GM19468 (cell line): ENCODE measurements at regions not wholly inside any gene's neighbourhood (a gene's known extent, or its start where the extent isn't known, plus 50 kb on each side); places are given as distances from the start of the nearest gene placed in this dataset.

Source experiments
- ATAC-seq: cut with Tn5 transposase; IDR thresholded peaks from one replicate; pipeline ENCODE4 v1.9.1; 2021; ENCODE audit warnings: mild to moderate bottlenecking, moderate library complexity, moderate number of reproducible peaks; ENCODE audit not compliant: unreplicated experiment; ENCODE audit errors: extremely low read depth

DNA sequence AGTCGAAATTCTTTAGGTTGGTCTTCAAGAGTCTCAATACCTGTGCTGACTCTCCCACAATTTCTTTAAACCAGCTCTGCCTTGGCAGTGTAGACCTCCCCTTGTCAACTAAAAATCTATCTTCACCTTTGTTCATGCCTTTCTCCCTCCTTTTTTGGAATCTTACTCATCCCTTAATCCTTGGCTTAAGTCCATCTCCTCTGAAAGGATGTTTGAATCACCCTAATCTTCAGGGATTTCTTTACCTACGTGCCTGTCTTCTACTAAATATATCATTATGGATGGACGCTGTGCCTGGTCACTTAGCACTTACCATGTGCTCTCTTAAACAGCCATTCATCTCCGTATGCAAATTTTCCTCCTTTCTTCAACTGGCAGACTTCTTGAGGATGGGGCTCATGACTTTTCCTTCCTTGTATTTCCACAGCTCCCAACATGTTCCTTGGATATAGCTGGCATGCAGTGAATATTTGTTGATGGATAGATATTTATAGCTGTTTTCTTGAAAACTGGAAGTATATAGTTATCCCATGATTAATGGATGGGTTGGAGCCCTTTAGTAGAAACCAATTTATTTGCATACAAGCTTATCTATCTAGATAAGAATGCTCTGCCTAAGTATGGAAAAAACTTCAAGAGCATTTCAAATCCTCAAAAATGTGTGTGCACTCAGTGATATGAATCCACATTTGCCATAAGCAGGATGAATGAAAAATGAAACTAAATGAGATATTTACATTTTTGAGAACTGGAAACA lies 166.6 kb downstream of the SPRY1 start:
- ATAC-seq, result no peak

- ATAC-seq, result peak; percentile 98
These were observed 168.3 kb downstream of the SPRY1 start for GRCh38 chr4:123564758-123565346.

DNA sequence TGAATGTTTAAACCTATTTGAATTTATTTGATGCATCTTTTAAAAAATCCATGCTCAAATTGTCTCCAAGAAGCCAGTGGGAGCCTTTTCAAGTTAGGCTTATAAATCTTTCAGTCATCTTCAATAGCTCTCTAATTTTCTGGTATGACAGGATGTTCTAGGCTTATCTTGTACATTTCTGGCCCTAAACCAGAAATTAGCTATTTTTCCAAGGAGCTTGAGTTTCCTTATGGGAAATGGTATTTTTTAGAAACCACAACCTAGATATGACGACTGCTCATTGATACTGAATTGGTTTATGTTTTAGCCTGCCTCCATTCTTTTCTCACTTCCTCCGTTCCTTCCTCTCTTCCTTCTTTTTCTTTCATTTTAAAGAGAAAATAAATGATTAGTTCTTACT lies 172.3 kb downstream of the SPRY1 start:
- ATAC-seq, result no peak

DNA sequence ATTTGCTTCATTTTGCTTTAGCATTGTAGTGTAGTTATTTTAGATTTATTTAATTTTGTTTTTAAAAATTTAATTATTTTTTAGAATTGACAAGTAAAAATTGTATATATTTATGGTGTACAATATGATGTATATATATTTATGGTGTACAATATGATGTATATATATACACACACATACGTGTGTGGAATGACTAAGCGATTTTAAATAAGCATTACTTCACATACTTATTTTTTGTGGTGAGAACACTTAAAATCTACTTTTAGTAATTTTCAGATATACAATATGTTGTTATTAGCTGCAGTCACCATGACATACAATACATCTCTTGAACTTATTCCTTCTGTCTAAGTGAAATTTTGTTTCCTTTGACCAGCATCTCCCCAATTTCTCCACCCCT lies 172.9 kb downstream of the SPRY1 start:
- no peak for ATAC-seq

DNA sequence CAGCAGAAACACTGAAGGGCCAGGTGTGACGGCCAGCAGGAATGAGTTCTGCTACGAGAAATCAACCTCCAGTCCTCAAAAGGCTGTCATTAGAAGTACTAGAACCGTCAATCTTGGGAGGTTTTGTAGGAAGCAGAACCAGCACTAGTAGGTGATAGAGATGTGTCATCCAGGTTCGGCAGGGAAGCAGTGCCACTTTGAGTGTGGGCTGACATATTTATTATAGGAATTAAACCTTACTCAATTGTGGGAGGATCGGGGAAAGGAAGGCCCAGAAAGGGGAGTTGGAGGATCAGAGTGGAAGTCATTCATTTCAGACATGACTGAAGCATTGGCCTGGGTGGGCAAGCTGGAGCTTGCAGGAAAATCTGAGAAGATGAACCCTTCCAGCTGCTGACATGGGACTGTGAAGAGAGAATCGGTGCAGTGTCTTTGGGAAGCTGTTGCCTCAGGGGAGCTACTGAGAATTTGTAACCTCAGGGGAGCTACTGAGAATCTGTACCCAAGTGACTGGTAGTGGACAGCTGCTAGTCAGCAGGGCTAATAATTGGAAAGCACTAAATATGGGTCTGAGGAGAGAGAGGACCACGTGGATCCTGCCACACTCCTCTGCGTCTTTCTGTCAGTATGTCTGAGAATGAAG lies 177.4 kb downstream of the SPRY1 start:
- ATAC-seq, result no peak

DNA sequence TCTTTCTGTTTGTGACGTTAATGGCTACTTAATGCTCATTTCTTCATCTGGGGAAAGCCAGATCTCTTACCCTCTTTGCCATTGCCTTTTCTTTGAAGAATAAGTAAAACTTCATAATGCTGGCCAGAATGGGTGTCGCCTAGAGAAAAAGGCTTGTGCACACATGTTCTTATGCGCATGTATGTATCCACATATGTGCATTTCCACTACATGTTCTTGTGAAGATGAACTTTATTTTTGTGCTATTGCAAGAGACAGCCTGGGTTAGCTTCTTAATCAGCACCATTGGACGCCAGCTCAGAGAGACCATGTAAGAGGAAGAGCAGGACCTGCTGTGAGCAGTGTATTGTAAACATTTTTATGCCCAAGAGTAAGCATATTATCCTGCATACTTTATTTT lies 178.7 kb downstream of the SPRY1 start:
- ATAC-seq, result no peak

GRCh38 chr4:123577225-123577906 lies 180.8 kb downstream of the SPRY1 start:
- ATAC-seq, result no peak

- no peak for ATAC-seq
These were observed 181.9 kb downstream of the SPRY1 start for GRCh38 chr4:123578276-123579029.

- ATAC-seq, result no peak
These were observed 183.4 kb downstream of the SPRY1 start for GRCh38 chr4:123579961-123580360.

- ATAC-seq, result no peak
These were observed 184.5 kb downstream of the SPRY1 start for GRCh38 chr4:123580981-123581664.

DNA sequence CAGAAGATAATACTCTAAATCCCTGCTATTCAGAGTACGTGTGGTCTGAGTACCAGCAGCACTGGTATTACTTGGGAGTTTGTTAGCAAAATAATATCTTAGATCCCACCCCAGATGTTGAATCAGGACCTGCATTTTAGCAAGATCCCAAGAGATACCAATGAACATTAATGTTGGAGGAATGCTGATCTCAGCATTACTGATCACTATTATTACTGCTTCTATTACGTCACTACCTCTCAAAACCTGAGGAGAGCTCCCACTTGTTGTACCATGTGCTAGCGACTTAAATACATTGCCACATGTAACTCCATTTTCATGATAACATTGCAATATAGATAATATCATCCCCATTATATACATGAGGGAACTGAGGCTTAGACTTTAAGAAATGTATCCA lies 185.2 kb downstream of the SPRY1 start:
- ATAC-seq, result no peak

- no peak for ATAC-seq
These were observed 186.4 kb downstream of the SPRY1 start for GRCh38 chr4:123583043-123583442.

DNA sequence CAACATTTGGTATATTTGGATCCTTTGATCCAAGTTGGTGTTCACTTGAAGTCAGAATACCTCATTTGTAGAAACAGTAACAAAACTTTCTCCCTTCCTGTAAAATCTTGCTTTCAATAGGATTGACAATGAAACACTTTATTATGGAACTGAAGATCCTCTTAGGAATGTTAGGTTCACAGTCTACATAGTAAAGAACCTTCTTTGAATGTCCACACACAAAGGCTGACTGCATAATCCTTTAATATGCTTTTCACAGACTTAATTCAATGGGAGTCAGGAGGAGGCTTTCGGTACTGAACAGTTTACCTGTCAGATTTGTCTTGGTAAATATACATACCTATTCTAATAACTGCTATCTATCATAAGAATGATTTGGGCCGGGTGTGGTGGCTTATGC lies 188.5 kb downstream of the SPRY1 start:
- no peak for ATAC-seq

DNA sequence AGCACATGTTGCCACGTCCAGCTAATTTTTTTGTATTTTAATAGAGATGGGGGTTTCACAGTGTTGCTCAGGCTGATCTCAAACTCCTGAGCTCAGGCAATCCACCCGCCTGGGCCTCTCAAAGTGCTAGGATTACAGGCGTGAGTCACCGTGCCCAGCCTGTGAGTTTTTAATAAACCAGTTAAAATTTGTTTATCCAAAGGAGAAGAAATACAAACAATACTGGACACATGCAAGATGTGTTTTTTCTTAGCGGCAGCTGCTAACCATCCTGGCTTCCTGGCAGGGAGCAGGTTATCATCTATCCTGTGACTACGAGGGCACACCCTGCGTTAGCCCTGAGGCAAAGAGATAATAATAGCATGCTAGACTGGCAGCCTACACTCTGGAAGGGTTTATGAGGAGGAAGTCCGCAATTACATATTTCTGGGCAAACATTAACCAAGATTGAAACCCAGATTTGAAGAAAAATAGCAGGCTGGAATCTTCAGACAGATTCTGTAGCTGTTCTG lies 191.4 kb downstream of the SPRY1 start:
- ATAC-seq, result no peak

- ATAC-seq, result peak; percentile 84
These were observed 192.1 kb downstream of the SPRY1 start for GRCh38 chr4:123588631-123589241.

DNA sequence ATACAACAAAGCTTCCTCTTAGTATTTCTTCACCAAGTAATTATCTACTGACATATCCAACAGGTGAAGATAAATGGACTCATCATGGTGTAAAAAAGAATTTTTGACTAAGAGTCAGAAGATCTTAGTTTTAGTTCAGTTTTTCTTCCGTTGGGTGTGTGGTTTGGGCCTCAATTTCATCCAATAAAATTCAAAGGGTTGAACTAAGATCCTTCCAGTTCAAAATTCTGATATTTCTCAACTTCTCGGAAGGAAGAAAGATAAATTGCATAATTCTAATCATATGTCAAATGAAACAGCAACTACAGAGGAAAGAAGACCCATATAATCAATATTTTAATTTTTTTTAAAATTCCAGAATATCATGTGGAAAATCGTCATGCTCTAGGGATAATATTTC lies 192.7 kb downstream of the SPRY1 start:
- no peak for ATAC-seq

DNA sequence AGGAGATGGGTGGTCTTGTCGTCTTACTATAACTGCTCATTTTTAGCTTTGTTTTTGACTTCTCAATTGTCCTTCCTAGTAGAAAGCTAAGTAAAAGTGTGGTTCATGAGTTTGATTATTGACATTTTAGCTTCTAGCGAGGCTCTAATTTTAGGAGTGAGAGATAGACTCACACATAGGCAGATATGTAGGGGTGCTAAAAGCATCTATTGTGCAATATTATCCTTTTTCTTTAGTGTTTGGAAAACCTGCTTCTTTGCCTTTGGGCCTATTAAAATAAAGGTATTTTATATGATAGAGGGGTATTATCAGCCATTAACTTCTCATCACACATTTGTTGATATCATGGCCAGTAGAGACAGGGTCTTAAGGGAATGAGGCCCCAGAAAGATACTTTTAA lies 195.3 kb downstream of the SPRY1 start:
- ATAC-seq, result no peak

DNA sequence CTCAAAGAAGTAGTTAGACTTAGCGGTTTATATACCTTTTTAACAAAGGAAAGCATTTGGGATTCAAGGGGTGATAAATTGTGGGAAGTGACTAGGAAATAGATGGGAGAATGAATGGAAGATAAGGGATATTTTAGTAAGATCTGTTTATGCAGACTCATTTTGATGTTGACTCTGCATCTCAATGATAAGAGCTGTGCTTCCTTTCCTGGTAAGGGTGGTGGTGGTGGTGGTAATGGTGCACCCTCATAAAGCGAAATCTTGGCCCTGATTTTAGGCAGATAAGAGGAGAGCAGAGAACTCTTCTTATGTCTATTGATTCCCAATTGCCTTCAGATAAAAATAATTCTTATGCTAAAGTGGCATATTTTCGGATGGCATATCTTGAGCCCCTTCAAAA lies 197.1 kb downstream of the SPRY1 start:
- ATAC-seq, result no peak

GRCh38 chr4:123596805-123597204 lies 200.2 kb downstream of the SPRY1 start:
- no peak for ATAC-seq
